Parathyroid adenoma (tissue), 2 donors: ENCODE measurements at regions not wholly inside any gene's neighbourhood (a gene's known extent, or its start where the extent isn't known, plus 50 kb on each side); places are given as distances from the start of the nearest gene placed in this dataset.

Source experiments
- H2AFZ ChIP-seq: fragments of 300-600 bp; sonication (generic); one replicate; pipeline ENCODE4 v1.7.0; 2017; ENCODE audit warnings: antibody characterized with exemption, mild to moderate bottlenecking
- H3K27ac ChIP-seq: fragments of 300-600 bp; sonication (generic); one replicate; pipeline ENCODE4 v1.7.0; 2017
- H3K27me3 ChIP-seq: fragments of 300-600 bp; sonication (generic); one replicate; pipeline ENCODE4 v1.7.0; 2017; ENCODE audit warnings: low read length; ENCODE audit not compliant: control insufficient read depth, insufficient read depth
- H3K36me3 ChIP-seq: fragments of 300-600 bp; sonication (generic); one replicate; pipeline ENCODE4 v1.7.0; 2017; ENCODE audit warnings: low read length; ENCODE audit not compliant: control insufficient read depth, insufficient read depth
- H3K4me1 ChIP-seq: fragments of 300-600 bp; sonication (generic); one replicate; pipeline ENCODE4 v1.7.0; 2017; ENCODE audit warnings: control low read depth
- H3K4me2 ChIP-seq: fragments of 300-600 bp; sonication (generic); one replicate; pipeline ENCODE4 v1.7.0; 2017; ENCODE audit warnings: low read length
- H3K4me3 ChIP-seq: fragments of 300-600 bp; sonication (generic); one replicate; pipeline ENCODE4 v1.7.0; 2017; ENCODE audit warnings: low read depth, low read length
- H3K79me2 ChIP-seq: fragments of 300-600 bp; sonication (generic); one replicate; pipeline ENCODE4 v1.7.0; 2017; ENCODE audit warnings: control low read depth
- H3K9ac ChIP-seq: fragments of 300-600 bp; sonication (generic); one replicate; pipeline ENCODE4 v1.7.0; 2017; ENCODE audit warnings: mild to moderate bottlenecking
- H3K9me3 ChIP-seq: fragments of 300-600 bp; sonication (generic); one replicate; pipeline ENCODE4 v1.7.0; 2017; ENCODE audit warnings: low read length; ENCODE audit not compliant: control insufficient read depth
- CTCF ChIP-seq: fragments of 300-600 bp; sonication (generic); IDR thresholded peaks from one replicate; pipeline ENCODE4 v1.7.0; 2017; ENCODE audit warnings: antibody characterized with exemption, mild to moderate bottlenecking
- donor health status: primary hyperparathyroidism.

DNA sequence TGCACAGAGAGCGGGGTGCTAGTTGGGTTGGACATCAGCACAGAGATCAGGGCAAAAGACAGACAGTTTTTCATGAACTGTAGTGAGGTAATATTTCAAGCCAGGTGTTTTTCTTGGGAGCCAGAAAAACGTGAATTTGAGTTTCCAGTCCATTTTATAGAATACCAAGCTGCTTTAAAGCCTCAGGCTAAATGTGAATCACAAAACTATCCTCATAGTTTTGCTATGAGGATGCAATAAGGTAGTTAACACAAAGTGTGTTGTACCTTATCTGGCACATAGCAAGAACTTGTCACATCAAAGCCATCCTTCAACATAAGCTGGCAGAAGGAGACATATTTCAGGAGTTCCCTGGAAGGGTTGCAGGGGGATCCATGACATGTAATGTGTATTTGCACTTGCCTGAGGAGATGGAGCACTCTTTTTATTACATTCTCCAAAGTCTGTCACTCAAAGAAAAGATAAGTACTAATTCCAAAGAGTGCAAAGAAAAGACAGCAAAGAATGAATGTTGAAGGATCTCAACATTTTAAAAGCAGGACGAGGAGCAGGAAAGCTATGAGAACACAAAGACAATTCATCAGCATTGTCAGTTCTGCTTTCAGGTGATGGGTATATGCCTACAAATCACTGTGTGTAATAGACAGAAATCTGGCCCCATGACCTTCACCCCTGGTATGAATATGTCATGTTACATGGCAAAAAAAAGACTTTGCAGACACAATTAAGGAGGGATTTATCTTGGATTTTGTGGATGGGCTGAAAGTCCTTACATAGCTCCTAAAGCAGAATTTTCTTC, 1046.4 kb downstream of the NTRK3 start:
- Histone ChIP-seq H3K79me2 (no peaks in the 10 kb centered on the region), H3K36me3 (no peaks in the 10 kb centered on the region), H3K27ac (no peak overlapping the region), H3K4me3 (no peak overlapping the region), H3K9me3 (no peaks in the 10 kb centered on the region), H3K4me1 (no peaks in the 10 kb centered on the region), H3K27me3 (no peaks in the 10 kb centered on the region), H3K9ac (no peak overlapping the region), H2AFZ (no peak overlapping the region), H3K4me2 (no peak overlapping the region)
- TF ChIP-seq CTCF = no peak

DNA sequence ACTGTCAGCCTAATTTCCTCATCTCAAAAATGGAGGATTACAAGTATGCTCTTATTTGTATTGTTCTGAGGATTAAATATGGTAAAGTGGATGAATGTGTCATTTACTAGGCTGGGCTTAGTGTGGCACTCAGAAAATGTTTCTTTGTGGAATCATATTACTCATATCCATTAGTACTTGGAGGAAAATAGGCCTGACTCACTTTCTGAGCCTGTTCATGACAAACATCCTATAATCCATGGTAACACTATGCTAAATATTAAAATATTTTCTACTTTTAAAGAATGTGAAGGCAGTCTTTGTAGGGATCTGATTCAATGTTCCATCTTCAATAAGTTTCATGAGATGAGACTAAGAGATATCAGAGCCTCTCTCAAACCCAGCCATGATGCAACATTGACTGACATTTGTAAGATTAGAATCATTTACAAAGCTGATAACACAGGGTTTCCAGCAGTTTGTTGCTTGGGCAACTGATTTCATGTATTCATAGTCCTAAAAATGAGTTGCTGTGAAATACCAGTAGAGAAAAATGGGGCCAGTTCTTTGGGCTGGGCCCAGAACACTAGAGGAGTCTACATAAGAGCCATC, 1048.5 kb downstream of the NTRK3 start:
- Histone ChIP-seq H3K27ac (no peak overlapping the region), H2AFZ (no peak overlapping the region), H3K9me3 (no peaks in the 10 kb centered on the region), H3K4me3 (no peak overlapping the region), H3K36me3 (no peaks in the 10 kb centered on the region), H3K4me1 (no peaks in the 10 kb centered on the region), H3K9ac (no peak overlapping the region), H3K4me2 (no peak overlapping the region), H3K27me3 (no peaks in the 10 kb centered on the region), H3K79me2 (no peaks in the 10 kb centered on the region)
- no peak for TF ChIP-seq CTCF

GRCh38 chr15:87207251-87207650, 1049.3 kb downstream of the NTRK3 start:
- Histone ChIP-seq H3K27ac (no peak overlapping the region), H3K9me3 (no peaks in the 10 kb centered on the region), H3K4me3 (no peak overlapping the region), H3K27me3 (no peaks in the 10 kb centered on the region), H3K36me3 (no peaks in the 10 kb centered on the region), H2AFZ (no peak overlapping the region), H3K4me2 (no peak overlapping the region), H3K4me1 (no peaks in the 10 kb centered on the region), H3K9ac (no peak overlapping the region), H3K79me2 (no peaks in the 10 kb centered on the region)
- TF ChIP-seq CTCF = no peak

- H3K4me3 ChIP-seq = no peak overlapping the region
- no peaks in the 10 kb centered on the region for H3K27me3 ChIP-seq
- H3K4me2 ChIP-seq = no peak overlapping the region
- H3K36me3 ChIP-seq = no peaks in the 10 kb centered on the region
- H3K9me3 ChIP-seq = no peaks in the 10 kb centered on the region
- H2AFZ ChIP-seq = no peak overlapping the region
- no peak overlapping the region for H3K9ac ChIP-seq
- no peak overlapping the region for H3K27ac ChIP-seq
- no peak for TF ChIP-seq CTCF
- no peaks in the 10 kb centered on the region for H3K4me1 ChIP-seq
- H3K79me2 ChIP-seq = no peaks in the 10 kb centered on the region
These were observed 1054.6 kb downstream of the NTRK3 start for GRCh38 chr15:87201986-87202385.

DNA sequence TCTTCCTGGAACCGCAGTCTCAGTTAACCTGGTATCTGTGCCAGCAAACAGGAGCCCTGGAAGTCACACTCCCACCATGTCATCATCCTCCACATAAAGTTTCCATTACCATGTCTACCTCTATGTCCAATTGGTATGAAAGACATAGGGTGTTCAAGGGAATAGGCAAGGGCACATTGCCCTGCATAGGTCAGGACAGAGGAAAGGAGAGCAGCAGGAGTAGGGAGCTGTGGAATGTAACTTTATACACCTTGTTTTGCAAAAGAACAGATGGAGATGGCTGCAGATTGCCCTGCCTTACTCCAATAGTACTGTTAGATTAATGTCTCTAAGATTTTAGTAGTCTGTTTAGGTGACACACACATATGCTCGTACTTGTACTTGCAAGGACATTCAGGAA, 1056.4 kb downstream of the NTRK3 start:
- H3K4me1 ChIP-seq = no peaks in the 10 kb centered on the region
- no peak overlapping the region for H3K27ac ChIP-seq
- no peaks in the 10 kb centered on the region for H3K79me2 ChIP-seq
- H3K27me3 ChIP-seq = no peaks in the 10 kb centered on the region
- no peak for TF ChIP-seq CTCF
- H3K36me3 ChIP-seq = no peaks in the 10 kb centered on the region
- H2AFZ ChIP-seq = no peak overlapping the region
- H3K9me3 ChIP-seq = no peaks in the 10 kb centered on the region
- H3K4me2 ChIP-seq = no peak overlapping the region
- H3K9ac ChIP-seq = no peak overlapping the region
- H3K4me3 ChIP-seq = no peak overlapping the region
